ENCODE measurements at regions not wholly inside any gene's neighbourhood (a gene's known extent, or its start where the extent isn't known, plus 50 kb on each side); places are given as distances from the start of the nearest gene placed in this dataset.

GRCh38 chr18:27240383-27240782 lies 55.3 kb upstream of the CHST9 start:
- Mint-ChIP-seq H3K9me3 (ENCODE audit: low read depth, unreplicated experiment) (no peaks in the 10 kb centered on the region), H3K4me1 (ENCODE audit: low read depth, unreplicated experiment) (peaks cover 12% of the 10 kb centered on the region), H3K4me3 (ENCODE audit: low read depth, unreplicated experiment) (no peak overlapping the region), H3K27me3 (ENCODE audit: unreplicated experiment) (no peaks in the 10 kb centered on the region), H3K27ac (ENCODE audit: unreplicated experiment) (no peak overlapping the region), H3K36me3 (ENCODE audit: insufficient read depth, unreplicated experiment) (no peaks in the 10 kb centered on the region)
- no peak for DNase-seq
- CTCF ChIA-PET: no interaction called here
- no TSS peak for BruUV-seq (replicated peaks)
- intact Hi-C loops (cut with micrococcal nuclease; ENCODE audit: unreplicated experiment): no loop called here
- TF ChIP-seq, protein P1, sequence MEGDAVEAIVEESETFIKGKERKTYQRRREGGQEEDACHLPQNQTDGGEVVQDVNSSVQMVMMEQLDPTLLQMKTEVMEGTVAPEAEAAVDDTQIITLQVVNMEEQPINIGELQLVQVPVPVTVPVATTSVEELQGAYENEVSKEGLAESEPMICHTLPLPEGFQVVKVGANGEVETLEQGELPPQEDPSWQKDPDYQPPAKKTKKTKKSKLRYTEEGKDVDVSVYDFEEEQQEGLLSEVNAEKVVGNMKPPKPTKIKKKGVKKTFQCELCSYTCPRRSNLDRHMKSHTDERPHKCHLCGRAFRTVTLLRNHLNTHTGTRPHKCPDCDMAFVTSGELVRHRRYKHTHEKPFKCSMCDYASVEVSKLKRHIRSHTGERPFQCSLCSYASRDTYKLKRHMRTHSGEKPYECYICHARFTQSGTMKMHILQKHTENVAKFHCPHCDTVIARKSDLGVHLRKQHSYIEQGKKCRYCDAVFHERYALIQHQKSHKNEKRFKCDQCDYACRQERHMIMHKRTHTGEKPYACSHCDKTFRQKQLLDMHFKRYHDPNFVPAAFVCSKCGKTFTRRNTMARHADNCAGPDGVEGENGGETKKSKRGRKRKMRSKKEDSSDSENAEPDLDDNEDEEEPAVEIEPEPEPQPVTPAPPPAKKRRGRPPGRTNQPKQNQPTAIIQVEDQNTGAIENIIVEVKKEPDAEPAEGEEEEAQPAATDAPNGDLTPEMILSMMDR (IDR thresholded peaks at IDR 0.05; ENCODE audit: unreplicated experiment): no peak

- Mint-ChIP-seq H3K4me3 (ENCODE audit: low read depth, unreplicated experiment) (no peak overlapping the region), H3K9me3 (ENCODE audit: low read depth, unreplicated experiment) (no peaks in the 10 kb centered on the region), H3K4me1 (ENCODE audit: low read depth, unreplicated experiment) (peaks cover 17% of the 10 kb centered on the region)
Observed at GRCh38 chr18:27239669-27240068, 54.6 kb upstream of the CHST9 start.

DNA sequence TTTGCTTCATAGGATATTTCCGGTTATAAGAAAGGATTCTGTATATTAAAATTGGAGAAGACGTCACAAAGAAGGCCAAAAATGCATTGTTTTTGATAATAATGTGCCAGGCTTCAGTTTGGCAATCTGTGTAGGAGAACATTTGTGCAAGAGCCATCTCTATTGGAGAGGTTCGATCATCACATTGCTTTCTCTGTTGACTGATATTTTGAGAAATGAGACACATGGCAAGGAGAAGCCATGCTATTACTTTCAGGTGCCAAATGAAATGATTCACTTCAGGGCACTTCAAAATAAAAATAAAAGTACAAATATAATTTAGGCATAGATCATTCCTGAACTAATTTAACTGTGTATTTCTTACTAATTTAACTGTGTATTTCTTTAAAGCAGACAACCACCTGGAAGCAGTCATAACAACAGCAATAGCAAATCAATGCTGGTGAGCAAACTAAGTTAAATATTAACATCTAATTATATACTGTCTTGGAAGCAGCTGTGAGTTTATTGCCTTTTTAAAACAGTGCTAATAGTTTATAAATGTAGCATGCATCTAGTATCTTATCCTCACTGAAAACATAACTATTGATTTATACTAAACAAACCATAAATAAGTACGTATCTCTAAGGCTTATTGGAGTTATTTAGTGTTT lies 50.2 kb upstream of the CHST9 start:
- intact Hi-C loops (cut with micrococcal nuclease; ENCODE audit: unreplicated experiment): no loop called here
- BruUV-seq (replicated peaks): no TSS peak
- Mint-ChIP-seq H3K4me3 (ENCODE audit: low read depth, unreplicated experiment) (no peak overlapping the region), H3K4me1 (ENCODE audit: low read depth, unreplicated experiment) (peaks cover 35% of the 10 kb centered on the region), H3K27ac (ENCODE audit: unreplicated experiment) (no peak overlapping the region), H3K27me3 (ENCODE audit: unreplicated experiment) (no peaks in the 10 kb centered on the region), H3K36me3 (ENCODE audit: insufficient read depth, unreplicated experiment) (no peaks in the 10 kb centered on the region), H3K9me3 (ENCODE audit: low read depth, unreplicated experiment) (no peaks in the 10 kb centered on the region)
- CTCF ChIA-PET: no interaction called here
- TF ChIP-seq, protein P1 (IDR thresholded peaks at IDR 0.05; ENCODE audit: unreplicated experiment): no peak
- DNase-seq: no peak

More at GRCh38 chr18:27239669-27240068, 54.6 kb upstream of the CHST9 start:
- Mint-ChIP-seq H3K27ac (ENCODE audit: unreplicated experiment) (no peak overlapping the region), H3K27me3 (ENCODE audit: unreplicated experiment) (no peaks in the 10 kb centered on the region), H3K36me3 (ENCODE audit: insufficient read depth, unreplicated experiment) (no peaks in the 10 kb centered on the region)
- TF ChIP-seq, protein P1 (IDR thresholded peaks at IDR 0.05; ENCODE audit: unreplicated experiment): no peak
- intact Hi-C loops (cut with micrococcal nuclease; ENCODE audit: unreplicated experiment): no loop called here
- BruUV-seq (replicated peaks): no TSS peak
- CTCF ChIA-PET: no interaction called here
- DNase-seq: no peak

All from Calu3 (cell line).